ENCODE measurements at regions not wholly inside any gene's neighbourhood (a gene's known extent, or its start where the extent isn't known, plus 50 kb on each side); places are given as distances from the start of the nearest gene placed in this dataset.
"Not testable (repeated sequence)": the region's sequence is repeated elsewhere in the genome, so short reads cannot be mapped to it uniquely, and the experiment has no call there.

- Histone ChIP-seq H3K27me3 (no peaks in the 10 kb centered on the region), H3K27ac (no peak overlapping the region), H3K9me3 (no peaks in the 10 kb centered on the region), H3K4me3 (no peak overlapping the region), H3K9ac (ENCODE audit: low read depth in 2 of 2, low read length in 2 of 2) (no peak overlapping the region), H3K36me3 (no peaks in the 10 kb centered on the region), H3K4me1 (no peaks in the 10 kb centered on the region)
- no peak for DNase-seq
- TF ChIP-seq CTCF (IDR thresholded peaks at IDR 0.05), result no peak
- intact Hi-C loops (cut with DNase I), result no loop called here
Measured at GRCh38 chr3:18703798-18704197, 278.7 kb upstream of the SATB1 start.

- H3K27ac ChIP-seq; H3K36me3 ChIP-seq; H3K9ac ChIP-seq (ENCODE audit: low read depth in 2 of 2, low read length in 2 of 2); H3K4me1 ChIP-seq; H3K27me3 ChIP-seq; H3K4me3 ChIP-seq; intact Hi-C loops (cut with DNase I); DNase-seq; H3K9me3 ChIP-seq: not testable (repeated sequence)
Measured at GRCh38 chr3:18693588-18694329, 268.6 kb upstream of the SATB1 start.

GRCh38 chr3:18687286-18687685 lies 262.1 kb upstream of the SATB1 start:
- H3K4me1 ChIP-seq, result no peaks in the 10 kb centered on the region
- no peak overlapping the region for H3K4me3 ChIP-seq
- TF ChIP-seq CTCF (IDR thresholded peaks at IDR 0.05), result no peak
- no peaks in the 10 kb centered on the region for H3K27me3 ChIP-seq
- H3K36me3 ChIP-seq, result no peaks in the 10 kb centered on the region
- H3K9ac ChIP-seq (ENCODE audit: low read depth in 2 of 2, low read length in 2 of 2), result no peak overlapping the region
- intact Hi-C loops (cut with DNase I), result no loop called here
- H3K9me3 ChIP-seq, result no peaks in the 10 kb centered on the region
- H3K27ac ChIP-seq, result no peak overlapping the region
- DNase-seq, result no peak

GRCh38 chr3:18683900-18684299 lies 258.8 kb upstream of the SATB1 start:
- Histone ChIP-seq H3K9me3 (no peaks in the 10 kb centered on the region), H3K4me3 (no peak overlapping the region), H3K27me3 (no peaks in the 10 kb centered on the region), H3K36me3 (no peaks in the 10 kb centered on the region), H3K4me1 (no peaks in the 10 kb centered on the region), H3K27ac (no peak overlapping the region), H3K9ac (ENCODE audit: low read depth in 2 of 2, low read length in 2 of 2) (no peak overlapping the region)
- intact Hi-C loops (cut with DNase I), result no loop called here
- no peak for TF ChIP-seq CTCF (IDR thresholded peaks at IDR 0.05)
- DNase-seq, result no peak

- H3K36me3 ChIP-seq, result no peaks in the 10 kb centered on the region
- no peak overlapping the region for H3K4me3 ChIP-seq
- no peaks in the 10 kb centered on the region for H3K4me1 ChIP-seq
- H3K27ac ChIP-seq, result no peak overlapping the region
- no peak overlapping the region for H3K9ac ChIP-seq (ENCODE audit: low read depth in 2 of 2, low read length in 2 of 2)
- intact Hi-C loops (cut with DNase I), result no loop called here
- TF ChIP-seq CTCF (IDR thresholded peaks at IDR 0.05), result no peak
- DNase-seq, result no peak
- H3K27me3 ChIP-seq, result no peaks in the 10 kb centered on the region
- H3K9me3 ChIP-seq, result no peaks in the 10 kb centered on the region
Measured at GRCh38 chr3:18681818-18682345, 256.7 kb upstream of the SATB1 start.

GRCh38 chr3:18680758-18681157 lies 255.6 kb upstream of the SATB1 start:
- Histone ChIP-seq H3K4me3 (no peak overlapping the region), H3K27me3 (no peaks in the 10 kb centered on the region), H3K27ac (no peak overlapping the region), H3K9ac (ENCODE audit: low read depth in 2 of 2, low read length in 2 of 2) (no peak overlapping the region), H3K4me1 (no peaks in the 10 kb centered on the region), H3K36me3 (no peaks in the 10 kb centered on the region), H3K9me3 (no peaks in the 10 kb centered on the region)
- intact Hi-C loops (cut with DNase I), result no loop called here
- no peak for DNase-seq
- no peak for TF ChIP-seq CTCF (IDR thresholded peaks at IDR 0.05)

Data from colonic mucosa (tissue), 4 donors.